Muscle of leg (tissue), 3 donors: ENCODE measurements at regions not wholly inside any gene's neighbourhood (a gene's known extent, or its start where the extent isn't known, plus 50 kb on each side); places are given as distances from the start of the nearest gene placed in this dataset.

Experiments used
- DNase-seq: peaks from one replicate; pipeline ENCODE4 v3.0.0; 2013
- H3K27ac ChIP-seq: one replicate; pipeline ENCODE4 v1.5.1; 2013; ENCODE audit warnings: mild to moderate bottlenecking, low read length, control low read depth
- H3K27me3 ChIP-seq: one replicate; pipeline ENCODE4 v1.6.1; 2013; ENCODE audit warnings: low read length; ENCODE audit not compliant: control insufficient read depth, insufficient read depth
- H3K36me3 ChIP-seq: one replicate; pipeline ENCODE4 v1.6.1; 2013; ENCODE audit warnings: low read length; ENCODE audit not compliant: control insufficient read depth, insufficient read depth
- H3K4me1 ChIP-seq: one replicate; pipeline ENCODE4 v1.6.1; 2013; ENCODE audit warnings: low read length; ENCODE audit not compliant: control insufficient read depth, insufficient read depth
- H3K4me3 ChIP-seq: one replicate; pipeline ENCODE4 v1.5.1; 2013; ENCODE audit warnings: low read length, control low read depth
- H3K9me3 ChIP-seq: replicated peaks from 2 replicates; pipeline ENCODE4 v1.6.1; 2013; ENCODE audit warnings: low read depth, low read length; ENCODE audit not compliant: control insufficient read depth
- WGBS: methylation state at CpG from one replicate; pipeline ENCODE4 v1.1.5; 2013; ENCODE audit warnings: missing lambda C conversion rate; ENCODE audit not compliant: insufficient coverage; 5-methylcytosine and 5-hydroxymethylcytosine counted together

DNA sequence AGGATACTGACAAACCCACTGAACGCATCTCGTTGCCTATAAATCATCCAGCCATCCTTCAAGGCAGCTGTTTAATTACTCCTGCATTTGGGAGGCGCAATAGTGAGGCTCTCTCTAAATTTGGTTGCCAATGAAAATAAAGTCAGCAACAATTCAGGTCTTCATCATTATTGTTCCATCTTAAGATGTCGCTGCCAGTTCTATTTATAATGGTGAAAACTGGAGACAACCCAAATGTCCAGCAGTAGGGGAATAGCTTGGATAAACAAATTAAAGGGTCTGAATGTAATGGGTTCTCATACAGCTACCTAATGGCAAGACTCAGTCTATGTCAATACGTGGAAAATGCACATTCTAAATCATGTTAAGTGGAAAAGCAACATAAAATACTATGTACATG, 120.1 kb upstream of the PLXNA4 start:
- Histone ChIP-seq H3K9me3 (no peaks in the 10 kb centered on the region), H3K27ac (no peak overlapping the region), H3K36me3 (no peaks in the 10 kb centered on the region), H3K4me3 (no peak overlapping the region), H3K27me3 (peaks cover 5% of the 10 kb centered on the region), H3K4me1 (no peaks in the 10 kb centered on the region)
- 89% methylated on average over 2 of the region's 5 CpGs for WGBS
- no peak for DNase-seq

DNA sequence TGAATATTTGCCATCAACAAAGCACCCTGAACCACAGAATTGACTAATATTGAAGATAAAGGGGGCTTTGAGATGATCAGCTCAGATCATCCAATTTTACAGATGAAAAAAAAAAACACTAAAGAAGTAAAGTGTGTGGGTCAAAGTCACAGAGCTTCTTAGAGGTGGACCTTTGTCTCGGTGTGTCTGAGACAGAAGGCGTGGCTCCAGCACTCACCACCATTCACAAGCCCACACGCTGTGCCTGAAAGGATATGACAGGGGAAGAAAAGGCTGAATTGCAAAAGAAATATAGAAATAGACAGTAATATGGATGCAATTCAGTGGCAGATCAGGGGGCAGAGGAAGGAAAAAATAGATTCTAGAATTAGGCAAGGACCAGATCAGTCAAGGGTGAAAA, 114.9 kb upstream of the PLXNA4 start:
- Histone ChIP-seq H3K36me3 (no peaks in the 10 kb centered on the region), H3K27me3 (no peaks in the 10 kb centered on the region), H3K4me3 (no peak overlapping the region), H3K4me1 (no peaks in the 10 kb centered on the region), H3K9me3 (no peaks in the 10 kb centered on the region), H3K27ac (no peak overlapping the region)
- no CpG with 5 or more reads among the region's 3 CpGs for WGBS
- DNase-seq, result no peak

GRCh38 chr7:132690174-132690573, 113.9 kb upstream of the PLXNA4 start:
- Histone ChIP-seq H3K27me3 (no peaks in the 10 kb centered on the region), H3K27ac (no peak overlapping the region), H3K4me1 (no peaks in the 10 kb centered on the region), H3K36me3 (no peaks in the 10 kb centered on the region), H3K9me3 (no peaks in the 10 kb centered on the region), H3K4me3 (no peak overlapping the region)
- 90% methylated on average over 9 of the region's 10 CpGs for WGBS
- DNase-seq, result no peak

DNA sequence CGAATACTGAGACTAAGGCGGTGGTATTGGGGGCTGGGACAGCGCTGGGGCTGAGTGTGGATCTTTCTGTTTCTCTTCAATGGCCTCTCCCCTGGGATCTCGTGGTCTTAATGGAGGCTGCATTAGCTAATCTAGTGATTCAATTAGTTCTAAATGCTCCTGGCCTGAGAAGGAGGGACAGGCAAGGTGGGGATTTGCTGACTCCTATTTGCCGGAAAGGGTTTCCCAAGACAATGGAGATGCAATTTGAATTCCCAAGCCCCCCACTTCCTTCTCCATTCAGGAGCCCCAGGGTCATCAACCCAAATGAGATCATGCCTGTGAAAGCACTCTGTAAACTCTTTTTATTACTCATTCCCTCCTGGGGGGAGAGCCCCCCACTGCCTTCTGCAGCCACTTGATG, 111.7 kb upstream of the PLXNA4 start:
- Histone ChIP-seq H3K36me3 (no peaks in the 10 kb centered on the region), H3K4me3 (no peak overlapping the region), H3K4me1 (no peaks in the 10 kb centered on the region), H3K27me3 (no peaks in the 10 kb centered on the region), H3K9me3 (no peaks in the 10 kb centered on the region), H3K27ac (no peak overlapping the region)
- no peak for DNase-seq
- 74% methylated on average over 4 of the region's 5 CpGs for WGBS

GRCh38 chr7:132687016-132687415, 110.7 kb upstream of the PLXNA4 start:
- no peak overlapping the region for H3K27ac ChIP-seq
- H3K27me3 ChIP-seq, result no peaks in the 10 kb centered on the region
- no peak for DNase-seq
- H3K9me3 ChIP-seq, result no peaks in the 10 kb centered on the region
- H3K4me3 ChIP-seq, result no peak overlapping the region
- H3K36me3 ChIP-seq, result no peaks in the 10 kb centered on the region
- no peaks in the 10 kb centered on the region for H3K4me1 ChIP-seq
- no CpG with 5 or more reads among the region's 1 CpG for WGBS

GRCh38 chr7:132685277-132685676, 109.0 kb upstream of the PLXNA4 start:
- WGBS, result 100% methylated on average over 1 of the region's 2 CpGs

GRCh38 chr7:132683896-132684690, 107.8 kb upstream of the PLXNA4 start:
- Histone ChIP-seq H3K36me3 (no peaks in the 10 kb centered on the region), H3K27me3 (no peaks in the 10 kb centered on the region), H3K9me3 (no peaks in the 10 kb centered on the region), H3K4me3 (no peak overlapping the region), H3K27ac (no peak overlapping the region), H3K4me1 (no peaks in the 10 kb centered on the region)
- 84% methylated on average over 9 of the region's 12 CpGs for WGBS
- no peak for DNase-seq

More at GRCh38 chr7:132685277-132685676, 109.0 kb upstream of the PLXNA4 start:
- H3K27me3 ChIP-seq, result no peaks in the 10 kb centered on the region
- H3K27ac ChIP-seq, result no peak overlapping the region
- H3K4me3 ChIP-seq, result no peak overlapping the region
- H3K9me3 ChIP-seq, result no peaks in the 10 kb centered on the region
- no peaks in the 10 kb centered on the region for H3K4me1 ChIP-seq
- DNase-seq, result no peak
- H3K36me3 ChIP-seq, result no peaks in the 10 kb centered on the region

DNA sequence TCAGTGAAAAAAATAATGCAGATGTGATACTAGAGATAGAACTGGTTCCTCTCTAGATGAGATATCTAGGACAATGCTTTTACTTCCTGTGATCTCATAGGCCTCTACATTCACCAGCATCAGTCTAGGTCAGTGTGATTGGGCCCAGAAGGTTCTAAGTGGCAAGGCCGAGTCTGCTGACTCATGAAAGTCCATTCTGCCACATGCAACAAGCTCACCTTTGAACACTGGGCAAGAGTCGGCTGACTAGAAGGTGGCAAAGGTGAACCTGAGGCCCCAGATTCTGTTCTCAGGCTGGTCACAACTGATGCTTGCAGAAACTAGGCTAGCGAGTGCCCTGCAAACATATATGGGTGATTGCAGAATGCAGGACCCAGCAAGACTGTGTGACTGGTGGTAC, 105.7 kb upstream of the PLXNA4 start:
- Histone ChIP-seq H3K4me3 (no peak overlapping the region), H3K4me1 (no peaks in the 10 kb centered on the region), H3K27me3 (no peaks in the 10 kb centered on the region), H3K27ac (no peak overlapping the region), H3K9me3 (no peaks in the 10 kb centered on the region), H3K36me3 (no peaks in the 10 kb centered on the region)
- WGBS, result 82% methylated on average over 3 of the region's 3 CpGs
- DNase-seq, result no peak

DNA sequence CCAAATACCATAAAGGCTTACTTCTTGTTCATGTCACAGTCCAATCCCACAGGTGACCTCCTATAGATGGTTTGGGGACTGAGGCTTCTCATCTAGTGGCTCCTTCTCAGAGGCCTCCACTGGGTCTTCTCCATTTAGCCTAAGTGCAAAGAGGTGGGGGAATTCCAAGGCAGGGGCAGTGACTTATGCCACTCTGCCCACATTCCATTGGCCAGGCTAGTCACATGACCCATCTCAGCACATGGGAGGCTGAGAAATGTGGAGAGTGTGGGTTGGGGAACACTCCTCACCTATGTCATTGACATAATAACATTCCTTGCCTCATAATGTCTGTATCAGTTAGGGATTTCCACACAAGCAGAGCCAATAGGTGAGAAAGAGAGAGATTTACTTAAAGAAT, 104.3 kb upstream of the PLXNA4 start:
- DNase-seq, result no peak
- no peaks in the 10 kb centered on the region for H3K27me3 ChIP-seq
- no peak overlapping the region for H3K27ac ChIP-seq
- no peak overlapping the region for H3K4me3 ChIP-seq
- H3K4me1 ChIP-seq, result no peaks in the 10 kb centered on the region
- H3K9me3 ChIP-seq, result no peaks in the 10 kb centered on the region
- H3K36me3 ChIP-seq, result no peaks in the 10 kb centered on the region

- no peaks in the 10 kb centered on the region for H3K9me3 ChIP-seq
- no peaks in the 10 kb centered on the region for H3K27me3 ChIP-seq
- H3K36me3 ChIP-seq, result no peaks in the 10 kb centered on the region
- H3K27ac ChIP-seq, result no peak overlapping the region
- no peak overlapping the region for H3K4me3 ChIP-seq
- no peak for DNase-seq
- H3K4me1 ChIP-seq, result no peaks in the 10 kb centered on the region
- 47% methylated on average over 2 of the region's 2 CpGs for WGBS
Measured at GRCh38 chr7:132678656-132679055, 102.4 kb upstream of the PLXNA4 start.

DNA sequence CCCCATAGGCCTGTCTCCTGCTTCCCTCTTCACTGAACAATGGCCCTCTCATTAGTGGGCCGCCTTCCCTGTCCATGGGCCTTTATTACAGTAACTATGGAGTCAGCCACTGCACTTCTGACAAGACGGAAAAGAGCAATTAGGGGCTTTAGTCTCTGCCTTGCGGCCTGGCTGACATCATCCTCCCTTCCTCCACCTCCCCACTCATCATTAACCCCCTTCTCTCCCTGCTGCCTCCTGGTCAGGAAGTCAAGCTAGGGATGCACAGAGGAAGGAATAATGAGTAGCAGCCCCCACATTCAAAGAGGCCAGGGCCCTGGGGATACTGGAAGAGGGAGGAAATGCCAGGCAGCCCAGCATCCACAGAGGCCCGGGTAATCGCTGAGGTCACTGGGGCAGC, 101.6 kb upstream of the PLXNA4 start:
- no peaks in the 10 kb centered on the region for H3K4me1 ChIP-seq
- H3K9me3 ChIP-seq, result no peaks in the 10 kb centered on the region
- no peaks in the 10 kb centered on the region for H3K27me3 ChIP-seq
- H3K27ac ChIP-seq, result no peak overlapping the region
- DNase-seq, result no peak
- H3K4me3 ChIP-seq, result no peak overlapping the region
- no peaks in the 10 kb centered on the region for H3K36me3 ChIP-seq
- WGBS, result 63% methylated on average over 3 of the region's 5 CpGs
